PC-3 (cell line): ENCODE measurements at regions not wholly inside any gene's neighbourhood (a gene's known extent, or its start where the extent isn't known, plus 50 kb on each side); places are given as distances from the start of the nearest gene placed in this dataset.

ENCODE experiments used
- ATAC-seq: fragments of 200-7000 bp; cut with Tn5 transposase; 2 replicates; pipeline ENCODE4 v1.9.1; 2020; ENCODE audit warnings: mild to moderate bottlenecking, moderate library complexity
- BruUV-seq: library from RNA; stranded (reverse); fragments of 400-500 nt; replicated peaks from 2 replicates; lab custom pipeline; 2021; lab: Mats Ljungman, UMichigan
- CTCF ChIA-PET: fragments of 300-600 bp; sonication (Branson Sonifier 250); formaldehyde crosslinking; loops from one replicate; lab custom pipeline; 2022; ENCODE audit warnings: antibody characterized with exemption; lab: Charles Lee
- POLR2A ChIA-PET: fragments of 300-600 bp; sonication (Branson Sonifier 250); formaldehyde crosslinking; loops from one replicate; lab custom pipeline; 2022; ENCODE audit warnings: antibody characterized with exemption; ENCODE audit not compliant: unreplicated experiment; lab: Charles Lee
- DNase-seq: peaks from one replicate; pipeline ENCODE4 v3.0.0-alpha.2; 2015
- H2AFZ ChIP-seq: fragments of 300-600 bp; sonication (generic); 2 replicates; pipeline ENCODE4 v1.6.0; 2016; ENCODE audit warnings: antibody characterized with exemption, low read length
- H3F3A ChIP-seq: fragments of 300-600 bp; sonication (generic); one replicate; pipeline ENCODE4 v1.6.0; 2017; ENCODE audit warnings: antibody characterized with exemption, low read length, control low read depth, mild to moderate bottlenecking; ENCODE audit not compliant: unreplicated experiment
- H3K27ac ChIP-seq: fragments of 300-600 bp; sonication (generic); 2 replicates; pipeline ENCODE4 v1.5.1; 2016; ENCODE audit warnings: mild to moderate bottlenecking, low read length
- H3K27me3 ChIP-seq: fragments of 300-600 bp; sonication (generic); 2 replicates; pipeline ENCODE4 v1.6.1; 2016; ENCODE audit warnings: low read length, mixed read lengths
- H3K36me3 ChIP-seq: fragments of 300-600 bp; sonication (generic); 2 replicates; pipeline ENCODE4 v1.6.1; 2016; ENCODE audit warnings: low read depth, mixed run types, low read length, mixed read lengths
- H3K4me1 ChIP-seq: fragments of 300-600 bp; sonication (generic); 2 replicates; pipeline ENCODE4 v1.5.1; 2016; ENCODE audit warnings: low read length; ENCODE audit not compliant: insufficient read depth
- H3K4me2 ChIP-seq: fragments of 300-600 bp; sonication (generic); 2 replicates; pipeline ENCODE4 v1.6.0; 2016; ENCODE audit warnings: low read length
- H3K4me3 ChIP-seq: fragments of 300-600 bp; sonication (generic); 2 replicates; pipeline ENCODE4 v1.5.1; 2016; ENCODE audit warnings: mild to moderate bottlenecking, low read length, mixed read lengths
- H3K79me2 ChIP-seq: fragments of 300-600 bp; sonication (generic); 2 replicates; pipeline ENCODE4 v1.6.1; 2017; ENCODE audit warnings: low read length, mixed read lengths
- H3K9ac ChIP-seq: fragments of 300-600 bp; sonication (generic); 2 replicates; pipeline ENCODE4 v1.6.0; 2016; ENCODE audit warnings: mild to moderate bottlenecking, low read length
- H3K9me2 ChIP-seq: fragments of 300-600 bp; sonication (generic); replicated peaks from 2 replicates; pipeline ENCODE4 v1.6.1; 2016; ENCODE audit warnings: mixed run types, low read length, mixed read lengths
- H3K9me3 ChIP-seq: fragments of 300-600 bp; sonication (generic); 2 replicates; pipeline ENCODE4 v1.6.1; 2016; ENCODE audit warnings: low read length, mixed read lengths
- H4K20me1 ChIP-seq: fragments of 300-600 bp; sonication (generic); 2 replicates; pipeline ENCODE4 v1.6.1; 2016; ENCODE audit warnings: low read length, mixed read lengths
- CTCF ChIP-seq: fragments of 300-600 bp; sonication (generic); conservative IDR thresholded peaks from 2 replicates; pipeline ENCODE4 v1.5.1; 2017; ENCODE audit warnings: antibody characterized with exemption, low read depth, mild to moderate bottlenecking, low read length
- EZH2 ChIP-seq: fragments of 300-600 bp; sonication (generic); IDR thresholded peaks from one replicate; pipeline ENCODE4 v1.6.1; 2017; ENCODE audit warnings: antibody characterized with exemption, mild to moderate bottlenecking, low read length; ENCODE audit not compliant: unreplicated experiment
- EZH2phosphoT487 ChIP-seq: fragments of 300-600 bp; sonication (generic); IDR thresholded peaks from 2 replicates; pipeline ENCODE4 v1.6.1; 2018; ENCODE audit warnings: mild to moderate bottlenecking, antibody characterized with exemption, low read length, borderline replicate concordance
- intact Hi-C: fragments of 100-400 bp; cut with micrococcal nuclease; formaldehyde crosslinking; loops from 2 replicates; pipeline ENCODE4 v1.9.0; 2023

DNA sequence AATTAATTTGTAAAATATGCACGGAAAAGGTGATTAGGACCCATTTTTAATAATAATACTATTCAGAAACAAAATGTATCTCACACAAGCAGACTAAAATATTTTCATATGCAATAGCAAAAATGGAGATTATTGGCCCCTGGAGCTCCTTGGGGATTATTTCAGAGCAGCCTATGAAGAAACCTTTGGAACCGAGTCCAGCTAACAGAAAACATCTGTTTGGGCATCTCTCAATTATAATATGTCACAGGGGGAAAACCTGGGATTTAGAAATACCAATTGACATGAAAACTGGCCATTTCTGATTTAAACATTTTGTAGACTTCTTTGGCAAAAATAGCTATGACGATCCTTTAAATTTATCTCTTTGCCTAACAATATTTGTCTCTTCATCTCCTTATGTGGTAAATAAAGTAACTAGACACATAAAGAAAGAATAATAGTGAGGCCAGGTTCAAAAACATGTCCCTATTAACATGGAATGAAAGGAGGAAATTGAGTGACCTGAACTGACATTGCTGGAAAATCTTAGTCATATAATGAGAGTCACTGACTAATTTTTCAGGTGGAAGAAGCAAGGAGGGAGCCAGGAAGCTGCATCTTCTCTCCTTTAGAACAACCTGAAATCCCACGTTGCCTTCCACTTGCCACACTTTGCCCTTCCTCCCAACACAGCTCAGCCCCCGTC, 199.0 kb downstream of the SOD2 start:
- no TSS peak for BruUV-seq
- Histone ChIP-seq H3K9ac (no peak overlapping the region), H3K9me3 (no peaks in the 10 kb centered on the region), H3K27me3 (peaks cover 5% of the 10 kb centered on the region), H3F3A (no peaks in the 10 kb centered on the region), H3K4me3 (no peak overlapping the region), H3K27ac (no peak overlapping the region), H3K4me1 (no peaks in the 10 kb centered on the region), H4K20me1 (no peaks in the 10 kb centered on the region), H3K79me2 (no peaks in the 10 kb centered on the region), H3K36me3 (no peaks in the 10 kb centered on the region), H2AFZ (no peak overlapping the region), H3K9me2 (no peaks in the 10 kb centered on the region), H3K4me2 (no peak overlapping the region)
- CTCF ChIA-PET = no interaction called here
- ATAC-seq = no peak
- TF ChIP-seq EZH2 = no peak
- no peak for TF ChIP-seq CTCF
- TF ChIP-seq EZH2phosphoT487 = no peak
- POLR2A ChIA-PET = no interaction called here
- intact Hi-C loops = no loop called here
- no peak for DNase-seq

- intact Hi-C loops = no loop called here
- H3K9me2 ChIP-seq = no peaks in the 10 kb centered on the region
- H3K4me1 ChIP-seq = no peaks in the 10 kb centered on the region
- ATAC-seq = no peak
- no peaks in the 10 kb centered on the region for H3K79me2 ChIP-seq
- no peak overlapping the region for H3K27ac ChIP-seq
- no peak overlapping the region for H3K9ac ChIP-seq
- DNase-seq = no peak
- H2AFZ ChIP-seq = no peak overlapping the region
- no peaks in the 10 kb centered on the region for H3K9me3 ChIP-seq
- ChIA-PET POLR2A (no interaction called here), CTCF (no interaction called here)
- TF ChIP-seq CTCF (no peak), EZH2phosphoT487 (no peak), EZH2 (no peak)
- H3F3A ChIP-seq = no peaks in the 10 kb centered on the region
- no peaks in the 10 kb centered on the region for H4K20me1 ChIP-seq
- H3K27me3 ChIP-seq = peaks cover 5% of the 10 kb centered on the region
- no TSS peak for BruUV-seq
- no peaks in the 10 kb centered on the region for H3K36me3 ChIP-seq
- H3K4me2 ChIP-seq = no peak overlapping the region
- no peak overlapping the region for H3K4me3 ChIP-seq
Measured at GRCh38 chr6:159493231-159493897, 199.7 kb downstream of the SOD2 start.

GRCh38 chr6:159490298-159490937, 202.6 kb downstream of the SOD2 start:
- H3K9me2 ChIP-seq = no peaks in the 10 kb centered on the region
- DNase-seq = no peak

More at GRCh38 chr6:159490298-159490937, 202.6 kb downstream of the SOD2 start:
- POLR2A ChIA-PET = no interaction called here
- CTCF ChIA-PET = no interaction called here
- Histone ChIP-seq H3K27ac (no peak overlapping the region), H3K4me2 (no peak overlapping the region), H2AFZ (no peak overlapping the region), H3F3A (no peaks in the 10 kb centered on the region), H3K79me2 (no peaks in the 10 kb centered on the region), H3K9ac (no peak overlapping the region), H3K4me1 (no peaks in the 10 kb centered on the region), H3K36me3 (no peaks in the 10 kb centered on the region), H4K20me1 (no peaks in the 10 kb centered on the region), H3K9me3 (no peaks in the 10 kb centered on the region), H3K27me3 (peaks cover 5% of the 10 kb centered on the region), H3K4me3 (no peak overlapping the region)
- intact Hi-C loops = no loop called here
- no peak for ATAC-seq
- no TSS peak for BruUV-seq
- TF ChIP-seq EZH2 = no peak
